HepG2 (cell line): ENCODE measurements at regions not wholly inside any gene's neighbourhood (a gene's known extent, or its start where the extent isn't known, plus 50 kb on each side); places are given as distances from the start of the nearest gene placed in this dataset.

Source experiments
- CHD4 ChIP-seq: fragments of 200-600 bp; sonication (generic); IDR thresholded peaks from 2 replicates; pipeline ENCODE4 v1.7.0; 2017; ENCODE audit warnings: mild to moderate bottlenecking, low read length, borderline replicate concordance
- EP300 ChIP-seq, 3 experiments: sonication (generic) in 1 of 3; formaldehyde crosslinking in 1 of 3; IDR thresholded peaks; 2 replicates each; pipeline versions ENCODE4 v1.5.1 to v1.6.1; 2011 to 2020; ENCODE audit warnings: low read depth in 2 of 3, low read length in 2 of 3, borderline replicate concordance in 1 of 3, improper control_type of control experiment in 1 of 3, mild to moderate bottlenecking in 1 of 3, missing genetic modification reagents in 1 of 3, moderate library complexity in 1 of 3
- EZH2 ChIP-seq: conservative IDR thresholded peaks from 2 replicates; pipeline ENCODE4 v1.6.1; 2012; ENCODE audit warnings: mild to moderate bottlenecking, low read depth, low read length, moderate library complexity
- MYC ChIP-seq: sonication (generic); formaldehyde crosslinking; IDR thresholded peaks from 2 replicates; pipeline ENCODE4 v1.9.0; 2021; ENCODE audit warnings: missing genetic modification reagents, borderline replicate concordance
- NFRKB ChIP-seq: fragments of 450-650 bp; IDR thresholded peaks from 2 replicates; pipeline ENCODE4 v1.6.1; 2017
- POLR2AphosphoS5 ChIP-seq: IDR thresholded peaks from 2 replicates; pipeline ENCODE4 v1.6.1; 2012; ENCODE audit warnings: low read depth, low read length
- STAG1 ChIP-seq: sonication (generic); formaldehyde crosslinking; IDR thresholded peaks from 2 replicates; pipeline ENCODE4 v1.4.0; 2020; ENCODE audit warnings: missing genetic modification reagents
- TAF1 ChIP-seq: sonication (generic); formaldehyde crosslinking; IDR thresholded peaks from 2 replicates; pipeline ENCODE4 v1.4.0; 2020; ENCODE audit warnings: missing genetic modification reagents
- ZMAT3 ChIP-seq: sonication (generic); formaldehyde crosslinking; conservative IDR thresholded peaks from 2 replicates; pipeline ENCODE4 v1.7.0; 2021; ENCODE audit warnings: missing genetic modification reagents

DNA sequence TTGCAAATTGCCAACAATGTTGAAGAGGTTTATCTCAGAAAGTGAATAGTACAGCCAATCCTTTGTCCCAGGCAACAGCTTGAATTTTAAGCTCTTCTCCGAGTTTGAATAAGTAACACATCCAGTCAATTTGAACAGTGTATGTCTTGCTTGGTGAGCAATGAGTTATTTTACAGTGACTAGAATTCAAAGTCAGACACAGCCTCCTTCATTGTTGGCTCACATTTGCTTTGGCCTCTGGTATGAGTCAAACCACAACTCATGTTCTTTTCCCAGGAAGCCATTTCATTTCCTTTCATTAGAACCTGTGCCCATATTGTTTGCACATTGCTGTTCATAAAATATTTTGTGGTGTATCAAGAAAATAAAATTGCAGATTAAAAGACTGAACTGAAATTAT lies 622.0 kb upstream of the DAB2 start:
- TF ChIP-seq EP300 (IDR thresholded peaks at IDR 0.05; ENCODE audit: low read depth in 2 of 2, low read length in 2 of 2) (no peak), EP300 (CRISPR knock-in tag; IDR thresholded peaks at IDR 0.05; ENCODE audit: borderline replicate concordance) (no peak), NFRKB (no peak), STAG1 (no peak), TAF1 (CRISPR knock-in tag) (no peak), MYC (CRISPR knock-in tag) (no peak), POLR2AphosphoS5 (no peak), CHD4 (no peak), EZH2 (no peak), ZMAT3 (CRISPR knock-in tag) (no peak)
